Activated CD4-positive, alpha-beta memory T cell treated with anti-CD3 and anti-CD28 coated beads, Interleukin-2, amount 10 ng/mL, durations not matched to agents 7 days and 5 days (primary cell): ENCODE measurements at regions not wholly inside any gene's neighbourhood (a gene's known extent, or its start where the extent isn't known, plus 50 kb on each side); places are given as distances from the start of the nearest gene placed in this dataset.
"Not testable (repeated sequence)": the region's sequence is repeated elsewhere in the genome, so short reads cannot be mapped to it uniquely, and the experiment has no call there.

Source experiments
- CTCF ChIA-PET: fragments of 350-600 bp; sonication (Branson Sonifier 250); formaldehyde crosslinking; loops from one replicate; lab custom pipeline; 2021; ENCODE audit warnings: antibody characterized with exemption, inconsistent platforms; lab: Charles Lee
- POLR2A ChIA-PET: fragments of 350-600 bp; sonication (Branson Sonifier 250); formaldehyde crosslinking; loops from one replicate; lab custom pipeline; 2021; ENCODE audit warnings: antibody characterized with exemption; lab: Charles Lee
- DNase-seq: peaks from one replicate; pipeline ENCODE4 v3.0.0-alpha.2; 2020
- H3K27ac Mint-ChIP-seq: one replicate; pipeline ENCODE4 v1.8.0; 2021; ENCODE audit warnings: mild to moderate bottlenecking, mixed read lengths
- H3K27me3 Mint-ChIP-seq: one replicate; pipeline ENCODE4 v1.8.0; 2021; ENCODE audit warnings: mixed read lengths
- H3K36me3 Mint-ChIP-seq: one replicate; pipeline ENCODE4 v1.8.0; 2021; ENCODE audit warnings: low read depth, mixed read lengths
- H3K4me1 Mint-ChIP-seq: one replicate; pipeline ENCODE4 v1.8.0; 2021; ENCODE audit warnings: mixed read lengths
- H3K4me3 Mint-ChIP-seq: one replicate; pipeline ENCODE4 v1.8.0; 2021; ENCODE audit warnings: mild to moderate bottlenecking, mixed read lengths
- H3K9me3 Mint-ChIP-seq: one replicate; pipeline ENCODE4 v1.8.0; 2021; ENCODE audit warnings: mixed read lengths

GRCh38 chr5:21336478-21336877 is 1348.5 kb upstream of the CDH18 start:
- DNase-seq, H3K27me3 Mint-ChIP-seq, H3K4me3 Mint-ChIP-seq, H3K36me3 Mint-ChIP-seq, H3K27ac Mint-ChIP-seq, H3K4me1 Mint-ChIP-seq, CTCF ChIA-PET, POLR2A ChIA-PET, H3K9me3 Mint-ChIP-seq: not testable (repeated sequence)

DNA sequence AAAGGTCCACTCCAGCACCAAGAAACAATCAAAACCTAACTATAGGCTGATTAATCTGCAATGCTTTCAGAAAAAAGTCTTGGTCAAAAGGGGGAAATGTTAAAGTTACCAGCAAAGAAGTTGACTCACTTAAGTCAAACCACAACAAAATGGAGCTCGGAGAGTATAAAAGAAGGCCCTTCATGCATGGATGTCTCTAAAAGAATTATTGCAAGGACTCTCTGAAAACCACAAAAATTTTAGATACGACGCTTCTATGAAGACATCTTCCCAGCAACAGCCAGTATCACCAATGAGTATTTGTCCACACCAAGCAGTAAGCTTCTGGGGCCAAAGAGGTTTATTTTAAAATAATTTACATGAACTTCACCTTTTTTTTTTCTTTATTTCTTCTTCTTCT is 1327.4 kb upstream of the CDH18 start:
- H3K4me1 Mint-ChIP-seq, H3K4me3 Mint-ChIP-seq, H3K27me3 Mint-ChIP-seq, H3K27ac Mint-ChIP-seq, DNase-seq, H3K9me3 Mint-ChIP-seq, POLR2A ChIA-PET, H3K36me3 Mint-ChIP-seq, CTCF ChIA-PET: not testable (repeated sequence)

- H3K36me3 Mint-ChIP-seq, H3K4me1 Mint-ChIP-seq, H3K9me3 Mint-ChIP-seq, CTCF ChIA-PET, H3K27ac Mint-ChIP-seq, H3K27me3 Mint-ChIP-seq, POLR2A ChIA-PET, H3K4me3 Mint-ChIP-seq, DNase-seq: not testable (repeated sequence)
Observed at GRCh38 chr5:21301205-21301604, 1313.2 kb upstream of the CDH18 start.

DNA sequence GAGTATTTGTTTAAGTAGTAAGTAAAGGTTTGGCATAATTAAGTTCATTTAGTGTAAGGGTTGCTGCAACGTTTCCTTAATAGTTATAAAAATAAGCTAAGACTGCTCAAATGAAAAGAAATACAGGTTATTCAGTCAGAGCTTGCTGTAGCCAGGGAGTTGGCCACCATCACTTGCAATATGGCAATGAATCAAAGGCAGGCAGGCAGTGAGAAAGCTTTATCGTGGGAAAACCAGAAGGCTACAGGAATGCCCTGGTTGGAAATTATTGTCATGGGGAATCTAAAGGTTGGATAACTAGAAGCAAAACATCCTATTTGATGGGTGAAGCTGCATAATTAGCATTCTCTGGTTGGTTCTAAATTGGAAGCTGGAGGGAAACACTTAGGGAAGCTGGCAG is 1286.4 kb upstream of the CDH18 start:
- DNase-seq, POLR2A ChIA-PET, H3K27ac Mint-ChIP-seq, H3K4me3 Mint-ChIP-seq, H3K4me1 Mint-ChIP-seq, CTCF ChIA-PET, H3K36me3 Mint-ChIP-seq, H3K9me3 Mint-ChIP-seq, H3K27me3 Mint-ChIP-seq: not testable (repeated sequence)

DNA sequence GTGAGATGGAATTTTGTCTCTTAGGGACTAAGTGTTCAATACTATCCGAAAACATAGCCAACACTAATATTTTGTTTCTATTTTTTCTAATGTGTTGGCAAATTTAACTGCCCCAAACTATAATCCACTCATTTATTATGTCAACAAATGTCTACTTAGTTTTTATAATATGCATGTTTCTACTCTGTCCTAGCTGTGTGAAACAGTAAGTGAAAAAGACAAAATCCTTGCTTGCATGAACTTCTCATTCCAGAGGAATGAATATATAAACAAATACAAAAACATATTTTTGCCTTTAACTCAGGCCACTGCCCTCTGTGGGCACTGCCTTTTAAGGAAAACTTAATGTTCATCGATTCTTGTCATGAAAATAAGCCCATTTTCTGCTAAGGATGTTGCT is 1275.4 kb upstream of the CDH18 start:
- Mint-ChIP-seq H3K9me3 (peaks cover 6% of the 10 kb centered on the region), H3K36me3 (no peaks in the 10 kb centered on the region), H3K27me3 (no peaks in the 10 kb centered on the region), H3K27ac (no peak overlapping the region), H3K4me3 (no peak overlapping the region), H3K4me1 (no peaks in the 10 kb centered on the region)
- ChIA-PET POLR2A (no interaction called here), CTCF (no interaction called here)
- DNase-seq, result no peak

- DNase-seq, result no peak
- CTCF ChIA-PET, result no interaction called here
- peaks cover 5% of the 10 kb centered on the region for H3K9me3 Mint-ChIP-seq
- H3K27me3 Mint-ChIP-seq, result no peaks in the 10 kb centered on the region
- H3K4me3 Mint-ChIP-seq, result no peak overlapping the region
- no peaks in the 10 kb centered on the region for H3K36me3 Mint-ChIP-seq
- H3K4me1 Mint-ChIP-seq, result no peaks in the 10 kb centered on the region
- H3K27ac Mint-ChIP-seq, result no peak overlapping the region
- POLR2A ChIA-PET, result no interaction called here
Observed at GRCh38 chr5:21254161-21254560, 1266.2 kb upstream of the CDH18 start.

GRCh38 chr5:21244982-21245381 is 1257.0 kb upstream of the CDH18 start:
- Mint-ChIP-seq H3K4me1 (no peaks in the 10 kb centered on the region), H3K27me3 (no peaks in the 10 kb centered on the region), H3K4me3 (no peak overlapping the region), H3K27ac (no peak overlapping the region), H3K9me3 (peaks cover 9% of the 10 kb centered on the region), H3K36me3 (no peaks in the 10 kb centered on the region)
- DNase-seq, result no peak
- CTCF ChIA-PET, result no interaction called here
- POLR2A ChIA-PET, result no interaction called here

DNA sequence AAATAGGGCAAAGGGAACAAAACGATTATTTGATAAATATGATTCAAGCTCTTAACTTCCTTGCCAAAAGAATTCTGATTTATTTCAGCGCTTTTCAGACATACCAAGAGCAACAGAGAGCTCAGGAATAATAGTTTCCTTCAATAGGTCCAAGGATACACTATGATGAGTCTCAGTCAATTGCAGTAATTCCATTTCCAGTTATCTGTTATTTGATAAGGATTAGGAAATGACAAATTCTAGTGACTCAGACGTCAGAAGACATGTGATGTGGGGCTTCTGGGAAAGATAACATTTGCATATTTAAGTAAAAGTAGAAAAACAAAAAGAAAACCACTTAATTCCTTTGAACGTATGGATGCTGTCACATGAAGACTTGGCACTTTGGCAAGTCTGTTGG is 1250.8 kb upstream of the CDH18 start:
- H3K27ac Mint-ChIP-seq, result no peak overlapping the region
- POLR2A ChIA-PET, result no interaction called here
- no peaks in the 10 kb centered on the region for H3K9me3 Mint-ChIP-seq
- CTCF ChIA-PET, result no interaction called here
- H3K4me3 Mint-ChIP-seq, result no peak overlapping the region
- no peaks in the 10 kb centered on the region for H3K36me3 Mint-ChIP-seq
- DNase-seq, result no peak
- no peaks in the 10 kb centered on the region for H3K4me1 Mint-ChIP-seq
- no peaks in the 10 kb centered on the region for H3K27me3 Mint-ChIP-seq

DNA sequence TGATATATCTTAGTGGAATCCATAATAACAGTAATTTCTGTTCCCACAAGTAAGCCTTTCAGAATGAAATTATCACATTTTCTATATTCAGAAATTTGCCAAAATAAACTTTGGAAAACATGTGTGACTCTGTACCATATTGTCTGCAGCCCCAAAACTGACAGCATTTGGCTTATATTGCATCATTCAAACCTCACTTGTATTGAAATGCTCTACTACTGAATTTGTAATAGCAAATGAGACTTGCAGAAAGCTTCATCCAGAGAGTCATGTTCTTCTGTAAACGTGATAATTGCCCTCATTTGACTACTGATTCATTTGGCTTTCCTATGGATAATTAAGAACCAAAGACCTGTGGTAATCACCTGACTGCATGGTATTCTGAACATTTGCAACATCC is 1249.5 kb upstream of the CDH18 start:
- POLR2A ChIA-PET, result no interaction called here
- DNase-seq, result no peak
- Mint-ChIP-seq H3K36me3 (no peaks in the 10 kb centered on the region), H3K27me3 (no peaks in the 10 kb centered on the region), H3K9me3 (no peaks in the 10 kb centered on the region), H3K4me1 (no peaks in the 10 kb centered on the region), H3K27ac (no peak overlapping the region), H3K4me3 (no peak overlapping the region)
- CTCF ChIA-PET, result no interaction called here

DNA sequence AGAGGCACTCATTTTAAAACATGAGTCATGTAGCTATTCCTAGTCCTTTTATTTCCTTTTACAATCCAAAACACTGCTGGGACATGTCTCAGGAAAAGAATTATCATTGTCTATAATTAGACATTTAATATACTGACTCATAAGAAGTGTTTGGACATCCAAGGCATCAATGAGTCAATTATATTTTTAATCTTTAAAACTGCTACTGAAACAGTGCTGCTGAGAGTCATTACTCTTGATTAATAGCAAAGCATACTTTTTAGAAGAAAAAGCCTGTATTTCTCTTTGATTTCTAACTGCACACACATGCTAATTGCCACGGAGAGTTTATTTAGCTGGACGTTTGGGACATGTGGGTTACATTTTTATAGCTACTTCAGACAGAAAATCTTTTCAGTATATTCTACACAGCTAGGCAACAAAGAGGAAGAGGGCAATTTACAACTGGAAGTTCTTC is 1249.0 kb upstream of the CDH18 start:
- H3K4me1 Mint-ChIP-seq, result no peaks in the 10 kb centered on the region
- H3K36me3 Mint-ChIP-seq, result no peaks in the 10 kb centered on the region
- H3K4me3 Mint-ChIP-seq, result no peak overlapping the region
- no peaks in the 10 kb centered on the region for H3K9me3 Mint-ChIP-seq
- no peak for DNase-seq
- H3K27ac Mint-ChIP-seq, result no peak overlapping the region
- ChIA-PET POLR2A (no interaction called here), CTCF (no interaction called here)
- H3K27me3 Mint-ChIP-seq, result no peaks in the 10 kb centered on the region

DNA sequence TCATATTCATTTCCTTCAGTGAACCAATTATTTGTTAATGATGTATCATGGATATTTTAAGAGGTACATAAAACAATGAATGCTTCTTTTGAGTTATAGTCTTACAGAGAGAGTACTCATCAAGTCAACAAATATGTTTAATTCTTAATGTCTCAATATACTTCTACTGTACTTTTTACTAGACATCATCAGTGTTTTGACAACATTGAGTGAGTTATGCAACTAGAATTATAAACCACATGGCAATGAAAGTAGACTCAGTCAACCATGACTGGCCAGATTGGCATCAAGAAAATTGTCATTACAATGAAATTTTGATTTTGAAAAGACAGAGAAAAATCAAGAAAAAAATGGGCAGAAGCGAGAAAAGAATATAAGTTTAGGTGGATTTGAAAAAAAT is 1248.1 kb upstream of the CDH18 start:
- ChIA-PET POLR2A (no interaction called here), CTCF (no interaction called here)
- no peak overlapping the region for H3K4me3 Mint-ChIP-seq
- H3K27me3 Mint-ChIP-seq, result no peaks in the 10 kb centered on the region
- H3K36me3 Mint-ChIP-seq, result no peaks in the 10 kb centered on the region
- H3K27ac Mint-ChIP-seq, result no peak overlapping the region
- no peak for DNase-seq
- H3K4me1 Mint-ChIP-seq, result no peaks in the 10 kb centered on the region
- no peaks in the 10 kb centered on the region for H3K9me3 Mint-ChIP-seq

DNA sequence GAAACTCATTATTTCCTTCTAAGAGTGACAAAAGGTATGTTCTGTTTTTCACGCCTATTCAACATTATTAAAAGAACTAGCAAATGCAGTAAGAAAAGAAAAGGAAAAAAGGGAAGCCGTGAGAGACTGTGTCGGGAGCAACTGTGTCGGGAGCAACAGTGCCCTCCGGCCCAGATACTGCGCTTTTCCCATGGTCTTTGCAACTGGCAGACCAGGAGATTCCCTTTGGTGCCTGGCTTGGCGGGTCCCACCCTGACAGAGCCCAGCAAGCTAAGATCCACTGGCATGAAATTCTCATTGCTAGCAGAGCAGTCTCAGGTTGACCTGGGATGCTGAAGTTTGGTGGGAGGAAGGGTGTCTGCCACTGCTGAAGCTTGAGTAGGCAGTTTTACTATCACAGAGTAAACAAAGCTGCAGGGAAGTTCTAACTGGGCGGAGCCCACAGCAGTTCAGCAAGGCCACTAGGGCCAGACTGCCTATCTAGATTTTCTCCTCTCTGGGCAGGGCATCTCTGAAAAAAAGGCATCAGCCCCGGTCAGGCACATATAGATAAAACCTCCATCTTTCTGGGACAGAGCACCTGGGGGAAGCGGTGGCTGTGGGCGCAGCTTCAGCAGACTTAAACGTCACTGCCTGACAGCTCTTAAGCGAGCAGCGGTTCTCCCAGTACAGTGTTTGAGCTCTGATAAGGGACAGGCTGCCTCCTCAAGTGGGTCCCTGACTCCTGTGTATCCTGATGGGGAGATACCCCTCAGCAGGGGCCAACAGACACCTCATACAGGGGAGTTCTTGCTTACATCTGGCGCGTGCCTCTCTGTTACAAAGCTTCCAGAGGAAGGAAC is 1237.4 kb upstream of the CDH18 start:
- Mint-ChIP-seq H3K36me3 (no peaks in the 10 kb centered on the region), H3K27ac (no peak overlapping the region), H3K4me1 (no peaks in the 10 kb centered on the region), H3K9me3 (peaks cover 5% of the 10 kb centered on the region), H3K27me3 (no peaks in the 10 kb centered on the region), H3K4me3 (no peak overlapping the region)
- DNase-seq, result no peak
- POLR2A ChIA-PET, result no interaction called here
- CTCF ChIA-PET, result no interaction called here

DNA sequence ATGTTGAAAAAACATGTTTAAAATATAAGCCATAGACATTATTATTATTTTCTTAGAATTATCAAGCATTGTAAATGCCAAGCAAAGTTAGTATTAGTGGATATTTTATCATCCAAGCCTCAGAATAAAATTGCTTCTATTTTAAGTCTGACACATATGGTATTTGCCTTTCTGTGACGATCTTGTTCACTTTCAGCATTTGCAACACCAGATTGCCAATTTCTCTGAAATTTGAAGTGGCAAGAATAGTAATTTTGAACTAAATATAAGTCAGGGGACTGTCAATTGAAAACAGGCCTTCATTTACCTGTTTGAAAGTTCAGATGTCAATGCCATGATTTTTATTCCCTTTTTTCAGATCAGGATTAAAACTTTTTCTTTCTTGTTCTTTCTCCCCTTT is 1233.6 kb upstream of the CDH18 start:
- Mint-ChIP-seq H3K4me3 (no peak overlapping the region), H3K9me3 (peaks cover 2% of the 10 kb centered on the region), H3K27me3 (no peaks in the 10 kb centered on the region), H3K27ac (no peak overlapping the region), H3K36me3 (no peaks in the 10 kb centered on the region), H3K4me1 (no peaks in the 10 kb centered on the region)
- ChIA-PET POLR2A (no interaction called here), CTCF (no interaction called here)
- no peak for DNase-seq

GRCh38 chr5:21219966-21220365 is 1232.0 kb upstream of the CDH18 start:
- ChIA-PET CTCF (no interaction called here), POLR2A (no interaction called here)
- Mint-ChIP-seq H3K27me3 (no peaks in the 10 kb centered on the region), H3K27ac (no peak overlapping the region), H3K4me1 (no peaks in the 10 kb centered on the region), H3K9me3 (no peaks in the 10 kb centered on the region), H3K4me3 (no peak overlapping the region), H3K36me3 (no peaks in the 10 kb centered on the region)
- no peak for DNase-seq
